GM23338 (cell line): ENCODE measurements at regions not wholly inside any gene's neighbourhood (a gene's known extent, or its start where the extent isn't known, plus 50 kb on each side); places are given as distances from the start of the nearest gene placed in this dataset.

Experiments used
- CTCF ChIP-seq, 2 experiments: fragments of 200-600 bp in 1 of 2; sonication (generic) in 1 of 2; conservative IDR thresholded peaks; 2 replicates each; pipeline versions ENCODE4 v1.5.1 to v1.6.1; 2016 to 2017; ENCODE audit warnings: antibody characterized with exemption in 2 of 2, low read depth in 2 of 2, mild to moderate bottlenecking in 2 of 2, moderate library complexity in 1 of 2
- POLR2AphosphoS5 ChIP-seq: IDR thresholded peaks from 2 replicates; pipeline ENCODE4 v1.6.1; 2016; ENCODE audit warnings: antibody characterized with exemption, low read depth

- TF ChIP-seq CTCF (conservative IDR thresholded peaks at IDR 0.05; ENCODE audit: low read depth in 2 of 2): no peak
- TF ChIP-seq POLR2AphosphoS5: no peak
Measured at GRCh38 chr5:20102293-20102692, 114.3 kb upstream of the CDH18 start.
